ENCODE measurements at regions not wholly inside any gene's neighbourhood (a gene's known extent, or its start where the extent isn't known, plus 50 kb on each side); places are given as distances from the start of the nearest gene placed in this dataset.

DNA sequence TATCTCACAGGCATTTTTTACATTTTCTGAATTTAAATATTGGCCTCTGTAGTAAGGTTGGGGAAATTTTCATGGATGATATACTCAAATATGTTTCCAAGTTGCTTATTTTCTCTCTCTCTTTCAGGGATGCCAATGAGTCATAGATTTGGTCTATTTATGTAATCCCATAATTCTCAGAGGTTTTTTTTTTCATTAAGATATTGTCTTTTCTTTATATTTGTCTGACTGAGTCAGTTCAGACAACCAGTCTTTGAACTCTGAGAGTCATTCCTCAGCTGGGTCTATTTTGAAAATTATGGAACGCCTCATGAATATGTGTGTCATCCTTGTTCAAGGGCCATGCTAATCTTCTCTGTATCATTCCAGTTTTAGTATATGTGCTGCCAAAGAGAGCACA, 223.2 kb downstream of the PCSK1 start:
- POLR2A ChIA-PET, result no interaction called here
- Histone ChIP-seq H3K9me1 (replicated peaks; ENCODE audit: control insufficient read depth, extremely low read depth, insufficient read depth, low read length) (no peaks in the 10 kb centered on the region), H4K20me1 (replicated peaks; ENCODE audit: control insufficient read depth, extremely low read depth, insufficient read depth, low read length) (no peaks in the 10 kb centered on the region), H3K9me3 (replicated peaks; ENCODE audit: control insufficient read depth, insufficient read depth, low read length) (no peaks in the 10 kb centered on the region), H3K9ac (replicated peaks; ENCODE audit: extremely low read depth, insufficient read depth, low read length) (no peak overlapping the region), H3K27ac (ENCODE audit: insufficient read depth, low read depth, low read length) (no peak overlapping the region), H3K4me3 (replicated peaks in 1 of 3; ENCODE audit: insufficient read depth in 1 of 3, low read depth in 1 of 3, low read length in 3 of 3) (no peak overlapping the region), H2AFZ (ENCODE audit: low read depth, low read length) (no peak overlapping the region), H3K4me2 (ENCODE audit: insufficient read depth, low read length) (no peak overlapping the region), H3K4me1 (ENCODE audit: control insufficient read depth, extremely low read depth, insufficient read depth, low read length) (no peaks in the 10 kb centered on the region), H3K79me2 (ENCODE audit: control insufficient read depth, insufficient read depth, low read length) (no peaks in the 10 kb centered on the region), H3K27me3 (ENCODE audit: control insufficient read depth in 2 of 2, insufficient read depth in 2 of 2, low read length in 2 of 2) (no peaks in the 10 kb centered on the region), H3K36me3 (ENCODE audit: control insufficient read depth in 2 of 2, extremely low read depth in 1 of 2, insufficient read depth in 2 of 2, low read length in 2 of 2) (no peaks in the 10 kb centered on the region)
- TF ChIP-seq FOS (IDR thresholded peaks at IDR 0.05; ENCODE audit: borderline replicate concordance, insufficient read depth, low read length) (peak; percentile 50), MYC (IDR thresholded peaks at IDR 0.05; ENCODE audit: low read depth, low read length) (no peak), EZH2 (IDR thresholded peaks at IDR 0.05; ENCODE audit: borderline replicate concordance, low read depth, low read length, severe bottlenecking) (no peak), POLR2AphosphoS5 (IDR thresholded peaks at IDR 0.05; ENCODE audit: insufficient read depth, low read depth, low read length) (no peak)
- dilution Hi-C loops (cut with MboI; ENCODE audit: extremely low pct_ligation_motif_present, low sequenced_read_pairs), result no loop called here
- intact Hi-C loops (cut with micrococcal nuclease), result no loop called here
- no TSS peak for BruUV-seq (replicated peaks)
- FAIRE-seq, result no peak
- DNase-seq (ENCODE audit: low read depth, low spot score), result peak; percentile 22
- CTCF ChIA-PET, result no interaction called here

- BruUV-seq (replicated peaks), result no TSS peak
- ChIA-PET CTCF (no interaction called here), POLR2A (no interaction called here)
- Histone ChIP-seq H3K27me3 (ENCODE audit: control insufficient read depth in 2 of 2, insufficient read depth in 2 of 2, low read length in 2 of 2) (no peaks in the 10 kb centered on the region), H2AFZ (ENCODE audit: low read depth, low read length) (no peak overlapping the region), H4K20me1 (replicated peaks; ENCODE audit: control insufficient read depth, extremely low read depth, insufficient read depth, low read length) (no peaks in the 10 kb centered on the region), H3K4me2 (ENCODE audit: insufficient read depth, low read length) (no peak overlapping the region), H3K9ac (replicated peaks; ENCODE audit: extremely low read depth, insufficient read depth, low read length) (no peak overlapping the region), H3K79me2 (ENCODE audit: control insufficient read depth, insufficient read depth, low read length) (no peaks in the 10 kb centered on the region), H3K4me1 (ENCODE audit: control insufficient read depth, extremely low read depth, insufficient read depth, low read length) (no peaks in the 10 kb centered on the region), H3K9me3 (replicated peaks; ENCODE audit: control insufficient read depth, insufficient read depth, low read length) (no peaks in the 10 kb centered on the region), H3K4me3 (replicated peaks in 1 of 3; ENCODE audit: insufficient read depth in 1 of 3, low read depth in 1 of 3, low read length in 3 of 3) (no peak overlapping the region), H3K36me3 (ENCODE audit: control insufficient read depth in 2 of 2, extremely low read depth in 1 of 2, insufficient read depth in 2 of 2, low read length in 2 of 2) (no peaks in the 10 kb centered on the region), H3K27ac (ENCODE audit: insufficient read depth, low read depth, low read length) (no peak overlapping the region), H3K9me1 (replicated peaks; ENCODE audit: control insufficient read depth, extremely low read depth, insufficient read depth, low read length) (no peaks in the 10 kb centered on the region)
- intact Hi-C loops (cut with micrococcal nuclease), result no loop called here
- dilution Hi-C loops (cut with MboI; ENCODE audit: extremely low pct_ligation_motif_present, low sequenced_read_pairs), result no loop called here
- FAIRE-seq (no peak), DNase-seq (ENCODE audit: low read depth, low spot score) (no peak)
- TF ChIP-seq FOS (IDR thresholded peaks at IDR 0.05; ENCODE audit: borderline replicate concordance, insufficient read depth, low read length), result no peak
- no peak for TF ChIP-seq POLR2A (IDR thresholded peaks at IDR 0.05; ENCODE audit: low read depth, low read length)
- TF ChIP-seq MYC (IDR thresholded peaks at IDR 0.05; ENCODE audit: low read depth, low read length), result no peak
- TF ChIP-seq, protein P1, sequence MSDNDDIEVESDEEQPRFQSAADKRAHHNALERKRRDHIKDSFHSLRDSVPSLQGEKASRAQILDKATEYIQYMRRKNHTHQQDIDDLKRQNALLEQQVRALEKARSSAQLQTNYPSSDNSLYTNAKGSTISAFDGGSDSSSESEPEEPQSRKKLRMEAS (IDR thresholded peaks at IDR 0.05; ENCODE audit: insufficient read depth, insufficient read length), result no peak
- no peak for TF ChIP-seq POLR2AphosphoS5 (IDR thresholded peaks at IDR 0.05; ENCODE audit: insufficient read depth, low read depth, low read length)
- TF ChIP-seq EZH2 (IDR thresholded peaks at IDR 0.05; ENCODE audit: borderline replicate concordance, low read depth, low read length, severe bottlenecking), result no peak
- TF ChIP-seq JUN (IDR thresholded peaks at IDR 0.05; ENCODE audit: borderline replicate concordance, insufficient read depth, insufficient read length, low read depth), result no peak
Measured at GRCh38 chr5:96207420-96207819, 225.6 kb downstream of the PCSK1 start.
